ENCODE measurements at regions not wholly inside any gene's neighbourhood (a gene's known extent, or its start where the extent isn't known, plus 50 kb on each side); places are given as distances from the start of the nearest gene placed in this dataset.

GRCh38 chr5:118687661-118688621 is 300.4 kb downstream of the DTWD2 start:
- no peak for DNase-seq

GRCh38 chr5:118687100-118687499 is 301.2 kb downstream of the DTWD2 start:
- no peak for DNase-seq

GRCh38 chr5:118681655-118682054 is 306.7 kb downstream of the DTWD2 start:
- no peak for DNase-seq

GRCh38 chr5:118679264-118679940 is 308.9 kb downstream of the DTWD2 start:
- DNase-seq, result no peak

GRCh38 chr5:118678746-118679145 is 309.6 kb downstream of the DTWD2 start:
- DNase-seq, result no peak

GRCh38 chr5:118675247-118675646 is 313.1 kb downstream of the DTWD2 start:
- no peak for DNase-seq

- DNase-seq, result no peak
Measured at GRCh38 chr5:118657576-118657975, 330.8 kb downstream of the DTWD2 start.

GRCh38 chr5:118653872-118654271 is 334.5 kb downstream of the DTWD2 start:
- no peak for DNase-seq

GRCh38 chr5:118653183-118653582 is 335.2 kb downstream of the DTWD2 start:
- no peak for DNase-seq

GRCh38 chr5:118651002-118651401 is 337.3 kb downstream of the DTWD2 start:
- DNase-seq, result no peak

- no peak for DNase-seq
Measured at GRCh38 chr5:118647587-118647986, 340.8 kb downstream of the DTWD2 start.

GRCh38 chr5:118646917-118647316 is 341.4 kb downstream of the DTWD2 start:
- DNase-seq, result no peak

GRCh38 chr5:118637947-118638670 is 350.2 kb downstream of the DTWD2 start:
- DNase-seq, result no peak

- DNase-seq, result no peak
Measured at GRCh38 chr5:118628660-118629354, 359.5 kb downstream of the DTWD2 start.

GRCh38 chr5:118620233-118620632 is 368.1 kb downstream of the DTWD2 start:
- no peak for DNase-seq

- DNase-seq, result no peak
Measured at GRCh38 chr5:118619823-118620222, 368.5 kb downstream of the DTWD2 start.

- DNase-seq, result no peak
Measured at GRCh38 chr5:118616281-118616680, 372.1 kb downstream of the DTWD2 start.

- DNase-seq, result no peak
Measured at GRCh38 chr5:118614731-118615456, 373.5 kb downstream of the DTWD2 start.

GRCh38 chr5:118611332-118611945 is 376.9 kb downstream of the DTWD2 start:
- DNase-seq, result no peak

- no peak for DNase-seq
Measured at GRCh38 chr5:118606940-118607339, 381.4 kb downstream of the DTWD2 start.

GRCh38 chr5:118605761-118606160 is 382.6 kb downstream of the DTWD2 start:
- DNase-seq, result no peak

- DNase-seq, result no peak
Measured at GRCh38 chr5:118604106-118604505, 384.2 kb downstream of the DTWD2 start.

All from NCI-H1105 treated with DMSO at 0.1 percent for 48 hours (cell line).